ENCODE measurements at regions not wholly inside any gene's neighbourhood (a gene's known extent, or its start where the extent isn't known, plus 50 kb on each side); places are given as distances from the start of the nearest gene placed in this dataset.

GRCh38 chr2:82234283-82234874 is 1929.8 kb upstream of the LRRTM1 start:
- no peak for DNase-seq
- H3K27ac ChIP-seq (ENCODE audit: low read length), result no peak overlapping the region
- no peaks in the 10 kb centered on the region for H3K79me2 ChIP-seq (ENCODE audit: insufficient read depth, low read length)
- no peaks in the 10 kb centered on the region for H3K36me3 ChIP-seq (ENCODE audit: insufficient read depth, low read length)
- no peaks in the 10 kb centered on the region for H3K4me1 ChIP-seq (ENCODE audit: insufficient read depth, low read length)
- TF ChIP-seq EZH2 (IDR thresholded peaks at IDR 0.05; ENCODE audit: borderline replicate concordance, low read depth, low read length, severe bottlenecking) (no peak), CTCF (IDR thresholded peaks at IDR 0.05; ENCODE audit: borderline replicate concordance, extremely low read depth, low read length, poor library complexity, severe bottlenecking) (no peak)
- no peak overlapping the region for H2AFZ ChIP-seq (ENCODE audit: low read depth, low read length)
- H3K9ac ChIP-seq (ENCODE audit: low read depth, low read length), result no peak overlapping the region
- no peak overlapping the region for H3K4me2 ChIP-seq (ENCODE audit: insufficient read depth, low read length)
- no peaks in the 10 kb centered on the region for H3K9me3 ChIP-seq (ENCODE audit: insufficient read depth, low read length, severe bottlenecking)
- H4K20me1 ChIP-seq (ENCODE audit: insufficient read depth, low read length), result no peaks in the 10 kb centered on the region
- H3K4me3 ChIP-seq (ENCODE audit: low read depth in 1 of 2, low read length in 2 of 2), result no peak overlapping the region
- ATAC-seq (ENCODE audit: insufficient read depth, low read depth), result no peak
- no peaks in the 10 kb centered on the region for H3K27me3 ChIP-seq (ENCODE audit: insufficient read depth, low read length, poor library complexity)

GRCh38 chr2:82233806-82234205 is 1929.3 kb upstream of the LRRTM1 start:
- no peak overlapping the region for H3K9ac ChIP-seq (ENCODE audit: low read depth, low read length)
- no peaks in the 10 kb centered on the region for H3K4me1 ChIP-seq (ENCODE audit: insufficient read depth, low read length)
- ATAC-seq (ENCODE audit: insufficient read depth, low read depth) (no peak), DNase-seq (no peak)
- H3K4me3 ChIP-seq (ENCODE audit: low read depth in 1 of 2, low read length in 2 of 2), result no peak overlapping the region
- H3K4me2 ChIP-seq (ENCODE audit: insufficient read depth, low read length), result no peak overlapping the region
- H3K27me3 ChIP-seq (ENCODE audit: insufficient read depth, low read length, poor library complexity), result no peaks in the 10 kb centered on the region
- no peaks in the 10 kb centered on the region for H3K36me3 ChIP-seq (ENCODE audit: insufficient read depth, low read length)
- no peak overlapping the region for H2AFZ ChIP-seq (ENCODE audit: low read depth, low read length)
- H3K27ac ChIP-seq (ENCODE audit: low read length), result no peak overlapping the region
- TF ChIP-seq CTCF (IDR thresholded peaks at IDR 0.05; ENCODE audit: borderline replicate concordance, extremely low read depth, low read length, poor library complexity, severe bottlenecking), result no peak
- no peak for TF ChIP-seq EZH2 (IDR thresholded peaks at IDR 0.05; ENCODE audit: borderline replicate concordance, low read depth, low read length, severe bottlenecking)
- H4K20me1 ChIP-seq (ENCODE audit: insufficient read depth, low read length), result no peaks in the 10 kb centered on the region
- H3K9me3 ChIP-seq (ENCODE audit: insufficient read depth, low read length, severe bottlenecking), result no peaks in the 10 kb centered on the region
- no peaks in the 10 kb centered on the region for H3K79me2 ChIP-seq (ENCODE audit: insufficient read depth, low read length)

GRCh38 chr2:82230406-82230805 is 1925.9 kb upstream of the LRRTM1 start:
- DNase-seq (no peak), ATAC-seq (ENCODE audit: insufficient read depth, low read depth) (no peak)
- Histone ChIP-seq H3K4me3 (ENCODE audit: low read depth in 1 of 2, low read length in 2 of 2) (no peak overlapping the region), H3K4me1 (ENCODE audit: insufficient read depth, low read length) (no peaks in the 10 kb centered on the region), H3K9ac (ENCODE audit: low read depth, low read length) (no peak overlapping the region), H3K79me2 (ENCODE audit: insufficient read depth, low read length) (no peaks in the 10 kb centered on the region), H3K9me3 (ENCODE audit: insufficient read depth, low read length, severe bottlenecking) (no peaks in the 10 kb centered on the region), H4K20me1 (ENCODE audit: insufficient read depth, low read length) (no peaks in the 10 kb centered on the region), H3K4me2 (ENCODE audit: insufficient read depth, low read length) (no peak overlapping the region), H3K27me3 (ENCODE audit: insufficient read depth, low read length, poor library complexity) (no peaks in the 10 kb centered on the region), H3K27ac (ENCODE audit: low read length) (no peak overlapping the region), H3K36me3 (ENCODE audit: insufficient read depth, low read length) (no peaks in the 10 kb centered on the region), H2AFZ (ENCODE audit: low read depth, low read length) (no peak overlapping the region)
- no peak for TF ChIP-seq EZH2 (IDR thresholded peaks at IDR 0.05; ENCODE audit: borderline replicate concordance, low read depth, low read length, severe bottlenecking)
- no peak for TF ChIP-seq CTCF (IDR thresholded peaks at IDR 0.05; ENCODE audit: borderline replicate concordance, extremely low read depth, low read length, poor library complexity, severe bottlenecking)

GRCh38 chr2:82226441-82226840 is 1921.9 kb upstream of the LRRTM1 start:
- Histone ChIP-seq H3K9ac (ENCODE audit: low read depth, low read length) (no peak overlapping the region), H3K36me3 (ENCODE audit: insufficient read depth, low read length) (no peaks in the 10 kb centered on the region), H3K27me3 (ENCODE audit: insufficient read depth, low read length, poor library complexity) (no peaks in the 10 kb centered on the region), H3K27ac (ENCODE audit: low read length) (no peak overlapping the region), H2AFZ (ENCODE audit: low read depth, low read length) (no peak overlapping the region), H4K20me1 (ENCODE audit: insufficient read depth, low read length) (no peaks in the 10 kb centered on the region), H3K9me3 (ENCODE audit: insufficient read depth, low read length, severe bottlenecking) (peaks cover 2% of the 10 kb centered on the region), H3K4me3 (ENCODE audit: low read depth in 1 of 2, low read length in 2 of 2) (no peak overlapping the region), H3K79me2 (ENCODE audit: insufficient read depth, low read length) (no peaks in the 10 kb centered on the region), H3K4me2 (ENCODE audit: insufficient read depth, low read length) (no peak overlapping the region), H3K4me1 (ENCODE audit: insufficient read depth, low read length) (no peaks in the 10 kb centered on the region)
- ATAC-seq (ENCODE audit: insufficient read depth, low read depth) (no peak), DNase-seq (no peak)
- TF ChIP-seq CTCF (IDR thresholded peaks at IDR 0.05; ENCODE audit: borderline replicate concordance, extremely low read depth, low read length, poor library complexity, severe bottlenecking) (no peak), EZH2 (IDR thresholded peaks at IDR 0.05; ENCODE audit: borderline replicate concordance, low read depth, low read length, severe bottlenecking) (no peak)
